HG03521 (cell line): ENCODE measurements at regions not wholly inside any gene's neighbourhood (a gene's known extent, or its start where the extent isn't known, plus 50 kb on each side); places are given as distances from the start of the nearest gene placed in this dataset.

Source experiments
- ATAC-seq: cut with Tn5 transposase; IDR thresholded peaks from one replicate; pipeline ENCODE4 v1.9.1; 2021; ENCODE audit warnings: mild to moderate bottlenecking, moderate library complexity; ENCODE audit not compliant: unreplicated experiment

DNA sequence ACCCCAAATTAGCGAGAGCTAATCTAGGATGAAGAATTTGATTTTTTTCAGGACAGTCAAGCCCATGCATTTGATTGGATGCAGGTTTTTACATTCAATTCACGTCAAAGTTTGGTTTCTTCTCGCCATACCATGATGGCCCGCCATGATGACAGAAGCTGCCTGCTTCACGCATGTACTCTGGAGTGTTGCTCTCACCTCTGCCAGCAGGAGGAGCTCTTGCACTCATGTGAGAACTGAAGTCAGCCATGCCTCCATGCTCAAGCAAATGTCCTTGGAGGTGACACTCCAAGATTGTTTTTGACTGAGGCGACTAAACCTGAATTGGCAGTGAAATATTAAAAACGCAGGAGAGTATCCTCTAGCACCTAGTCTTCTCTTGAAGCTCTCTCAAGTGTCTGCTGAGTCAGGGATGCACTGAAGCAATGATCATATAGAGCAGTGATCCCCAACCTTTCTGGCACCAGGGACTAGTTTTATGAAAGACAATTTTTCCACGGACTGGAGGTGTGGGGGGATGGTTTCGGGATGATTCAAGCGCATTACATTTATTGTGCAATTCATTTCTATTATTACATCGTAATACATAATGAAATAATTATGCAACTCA, 120.9 kb downstream of the SAMMSON start:
- peak; percentile 96 for ATAC-seq

DNA sequence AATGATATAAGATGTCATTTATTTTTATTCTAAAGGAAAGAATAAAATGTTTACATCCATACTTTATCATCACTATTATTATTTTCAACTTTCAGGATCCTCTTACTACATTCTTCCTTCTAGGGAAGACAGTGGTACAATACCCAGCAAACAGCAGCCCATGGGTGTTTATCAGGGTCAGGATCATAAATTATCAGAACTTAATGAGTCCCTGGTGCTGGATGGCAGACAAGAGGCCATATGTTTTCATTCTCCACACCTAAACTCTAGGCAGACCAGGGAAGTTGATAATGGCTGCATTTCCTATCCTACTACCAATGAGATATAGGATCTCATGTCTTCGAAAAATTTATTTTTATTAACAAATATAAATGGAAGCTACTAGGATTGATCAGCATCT, 127.7 kb downstream of the SAMMSON start:
- ATAC-seq, result no peak

DNA sequence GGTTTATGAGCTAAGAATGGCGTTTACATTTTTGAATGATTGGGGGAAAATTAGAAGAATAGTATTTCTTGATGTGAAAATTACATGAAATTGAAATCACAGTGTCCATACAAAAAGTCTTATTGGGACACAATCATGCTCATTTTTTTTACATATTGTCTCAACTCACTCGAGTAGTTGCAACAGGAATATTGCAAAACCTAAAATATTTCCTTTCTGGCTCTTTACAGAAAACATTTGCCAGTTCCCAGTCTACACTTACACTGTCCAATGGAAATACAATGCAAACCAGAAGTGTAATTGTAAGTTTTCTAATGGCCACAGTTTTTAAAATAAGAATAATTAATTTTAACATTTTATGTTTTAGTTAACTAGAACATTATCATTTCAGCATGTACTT, 137.8 kb downstream of the SAMMSON start:
- ATAC-seq, result no peak

DNA sequence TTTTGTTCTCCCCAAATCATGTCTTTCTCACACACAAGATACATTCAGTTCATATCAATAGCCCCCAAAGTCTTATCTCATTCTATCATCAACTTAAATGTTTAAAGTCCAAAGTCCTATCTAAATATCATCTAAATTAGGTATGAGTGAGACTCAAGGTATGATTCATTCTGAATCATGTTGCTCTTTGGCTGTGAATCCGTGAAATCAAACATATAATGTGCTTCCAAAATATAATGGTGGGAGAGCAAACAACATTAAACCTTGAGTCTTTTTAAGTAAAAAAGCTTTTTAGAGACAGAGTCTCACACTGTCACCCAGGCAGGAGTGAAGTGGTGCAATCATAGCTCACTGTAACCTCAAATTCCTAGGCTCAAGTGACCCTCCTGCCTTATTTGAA, 139.1 kb downstream of the SAMMSON start:
- no peak for ATAC-seq
